ENCODE measurements at regions not wholly inside any gene's neighbourhood (a gene's known extent, or its start where the extent isn't known, plus 50 kb on each side); places are given as distances from the start of the nearest gene placed in this dataset.
"Not testable (repeated sequence)": the region's sequence is repeated elsewhere in the genome, so short reads cannot be mapped to it uniquely, and the experiment has no call there.

GRCh38 chr13:87333599-87333998 lies 337.6 kb upstream of the SLITRK5 start:
- H3K27me3 ChIP-seq (replicated peaks; ENCODE audit: insufficient read depth), result no peaks in the 10 kb centered on the region
- H3K9me3 ChIP-seq, result no peaks in the 10 kb centered on the region
- 76% methylated on average over 5 of the region's 5 CpGs for WGBS
- no peak for TF ChIP-seq POLR2AphosphoS5 (IDR thresholded peaks at IDR 0.05)
- TF ChIP-seq POLR2A (IDR thresholded peaks at IDR 0.05), result no peak
- no peak for TF ChIP-seq CTCF (IDR thresholded peaks at IDR 0.05)
- intact Hi-C loops (cut with DNase I), result no loop called here
- no peak overlapping the region for H3K4me3 ChIP-seq
- no peaks in the 10 kb centered on the region for H3K36me3 ChIP-seq
- H3K4me1 ChIP-seq (replicated peaks), result no peaks in the 10 kb centered on the region
- no peak overlapping the region for H3K27ac ChIP-seq
- DNase-seq (ENCODE audit: low spot score), result no peak

GRCh38 chr13:87334176-87334575 lies 337.0 kb upstream of the SLITRK5 start:
- no peaks in the 10 kb centered on the region for H3K9me3 ChIP-seq
- intact Hi-C loops (cut with DNase I), result no loop called here
- H3K27ac ChIP-seq, result no peak overlapping the region
- no peaks in the 10 kb centered on the region for H3K4me1 ChIP-seq (replicated peaks)
- H3K27me3 ChIP-seq (replicated peaks; ENCODE audit: insufficient read depth), result no peaks in the 10 kb centered on the region
- H3K36me3 ChIP-seq, result no peaks in the 10 kb centered on the region
- WGBS, result 99% methylated on average over 8 of the region's 8 CpGs
- no peak overlapping the region for H3K4me3 ChIP-seq
- no peak for DNase-seq (ENCODE audit: low spot score)
- TF ChIP-seq POLR2AphosphoS5 (IDR thresholded peaks at IDR 0.05) (no peak), CTCF (IDR thresholded peaks at IDR 0.05) (no peak), POLR2A (IDR thresholded peaks at IDR 0.05) (no peak)

- H3K9me3 ChIP-seq; intact Hi-C loops (cut with DNase I); H3K4me3 ChIP-seq; H3K27me3 ChIP-seq (replicated peaks; ENCODE audit: insufficient read depth); DNase-seq (ENCODE audit: low spot score); H3K36me3 ChIP-seq; H3K4me1 ChIP-seq (replicated peaks); H3K27ac ChIP-seq: not testable (repeated sequence)
- WGBS, result 75% methylated on average over 8 of the region's 8 CpGs
These were observed 334.8 kb upstream of the SLITRK5 start for GRCh38 chr13:87336346-87336889.

- 68% methylated on average over 2 of the region's 2 CpGs for WGBS
- intact Hi-C loops (cut with DNase I), result no loop called here
- H3K36me3 ChIP-seq, result no peaks in the 10 kb centered on the region
- no peak overlapping the region for H3K27ac ChIP-seq
- TF ChIP-seq POLR2AphosphoS5 (IDR thresholded peaks at IDR 0.05), result no peak
- no peak for TF ChIP-seq POLR2A (IDR thresholded peaks at IDR 0.05)
- no peak for TF ChIP-seq CTCF (IDR thresholded peaks at IDR 0.05)
- no peaks in the 10 kb centered on the region for H3K27me3 ChIP-seq (replicated peaks; ENCODE audit: insufficient read depth)
- no peak for DNase-seq (ENCODE audit: low spot score)
- no peak overlapping the region for H3K4me3 ChIP-seq
- no peaks in the 10 kb centered on the region for H3K4me1 ChIP-seq (replicated peaks)
- H3K9me3 ChIP-seq, result no peaks in the 10 kb centered on the region
These were observed 327.0 kb upstream of the SLITRK5 start for GRCh38 chr13:87344176-87344575.

- H3K4me1 ChIP-seq (replicated peaks), result no peaks in the 10 kb centered on the region
- intact Hi-C loops (cut with DNase I), result no loop called here
- WGBS, result 61% methylated on average over 6 of the region's 6 CpGs
- TF ChIP-seq POLR2A (IDR thresholded peaks at IDR 0.05) (no peak), POLR2AphosphoS5 (IDR thresholded peaks at IDR 0.05) (no peak), CTCF (IDR thresholded peaks at IDR 0.05) (no peak)
- H3K27ac ChIP-seq, result no peak overlapping the region
- no peaks in the 10 kb centered on the region for H3K9me3 ChIP-seq
- no peaks in the 10 kb centered on the region for H3K27me3 ChIP-seq (replicated peaks; ENCODE audit: insufficient read depth)
- DNase-seq (ENCODE audit: low spot score), result no peak
- H3K4me3 ChIP-seq, result no peak overlapping the region
- H3K36me3 ChIP-seq, result no peaks in the 10 kb centered on the region
These were observed 315.7 kb upstream of the SLITRK5 start for GRCh38 chr13:87355451-87355850.
